Thyroid gland (tissue), 4 donors: ENCODE measurements at regions not wholly inside any gene's neighbourhood (a gene's known extent, or its start where the extent isn't known, plus 50 kb on each side); places are given as distances from the start of the nearest gene placed in this dataset.

Experiments
- DNase-seq, 2 donors: peaks; one replicate each; pipeline ENCODE4 v3.0.0-alpha.2; 2019
- H3K27ac ChIP-seq, 3 donors: fragments of 200-600 bp; sonication (generic); 1 replicate in 2 of 3; 2 replicates in 1 of 3; pipeline ENCODE4 v1.5.1; 2016 to 2019; ENCODE audit warnings: mild to moderate bottlenecking in 1 of 3, moderate library complexity in 1 of 3
- H3K27me3 ChIP-seq: fragments of 200-600 bp; sonication (generic); one replicate; pipeline ENCODE4 v1.5.1; 2019
- H3K36me3 ChIP-seq, 2 donors: fragments of 200-600 bp; sonication (generic); one replicate each; pipeline ENCODE4 v1.5.1; 2016 to 2019
- H3K4me1 ChIP-seq, 2 donors: fragments of 200-600 bp; sonication (generic); one replicate each; pipeline ENCODE4 v1.5.1; 2017 to 2019
- H3K4me3 ChIP-seq, 3 donors: fragments of 200-600 bp; sonication (generic); replicated peaks in 1 of 3; 1 replicate in 2 of 3; 2 replicates in 1 of 3; pipeline ENCODE4 v1.5.1; 2016; ENCODE audit warnings: mild to moderate bottlenecking in 1 of 3
- H3K9me3 ChIP-seq: fragments of 200-600 bp; sonication (generic); one replicate; pipeline ENCODE4 v1.5.1; 2017
- POLR2A ChIP-seq, 2 donors: fragments of 450-650 bp; IDR thresholded peaks; one replicate each; pipeline ENCODE4 v1.6.1; 2017; ENCODE audit warnings: antibody characterized with exemption in 2 of 2, mild to moderate bottlenecking in 2 of 2, moderate library complexity in 1 of 2
- WGBS, 2 donors: methylation state at CpG; one replicate each; pipeline ENCODE4 v1.1.5; 2017; 5-methylcytosine and 5-hydroxymethylcytosine counted together
- intact Hi-C: fragments of 100-400 bp; cut with DNase I; formaldehyde crosslinking; loops from one replicate; pipeline ENCODE4 v1.15.1; 2023
- TF ChIP-seq, protein P1 (sequence below), 6 experiments: fragments of 200-600 bp in 3 of 6; fragments of 450-650 bp in 3 of 6; sonication (generic) in 3 of 6; IDR thresholded peaks; one replicate each; pipeline ENCODE4 v1.5.1; 2016 to 2019; ENCODE audit warnings: antibody characterized with exemption in 6 of 6, mild to moderate bottlenecking in 2 of 6, inconsistent platforms in 1 of 6, moderate library complexity in 1 of 6

- WGBS, 2 donors = 66 to 68% methylated on average over 3 of the region's 3 CpGs
- H3K27ac ChIP-seq = no peak overlapping the region
- H3K27me3 ChIP-seq = no peaks in the 10 kb centered on the region
- no peaks in the 10 kb centered on the region for H3K4me1 ChIP-seq
- H3K9me3 ChIP-seq = no peaks in the 10 kb centered on the region
- intact Hi-C loops = no loop called here
- DNase-seq = no peak
- H3K4me3 ChIP-seq = no peak overlapping the region
- no peaks in the 10 kb centered on the region for H3K36me3 ChIP-seq
- no peak for TF ChIP-seq POLR2A (IDR thresholded peaks at IDR 0.05)
- TF ChIP-seq, protein P1, sequence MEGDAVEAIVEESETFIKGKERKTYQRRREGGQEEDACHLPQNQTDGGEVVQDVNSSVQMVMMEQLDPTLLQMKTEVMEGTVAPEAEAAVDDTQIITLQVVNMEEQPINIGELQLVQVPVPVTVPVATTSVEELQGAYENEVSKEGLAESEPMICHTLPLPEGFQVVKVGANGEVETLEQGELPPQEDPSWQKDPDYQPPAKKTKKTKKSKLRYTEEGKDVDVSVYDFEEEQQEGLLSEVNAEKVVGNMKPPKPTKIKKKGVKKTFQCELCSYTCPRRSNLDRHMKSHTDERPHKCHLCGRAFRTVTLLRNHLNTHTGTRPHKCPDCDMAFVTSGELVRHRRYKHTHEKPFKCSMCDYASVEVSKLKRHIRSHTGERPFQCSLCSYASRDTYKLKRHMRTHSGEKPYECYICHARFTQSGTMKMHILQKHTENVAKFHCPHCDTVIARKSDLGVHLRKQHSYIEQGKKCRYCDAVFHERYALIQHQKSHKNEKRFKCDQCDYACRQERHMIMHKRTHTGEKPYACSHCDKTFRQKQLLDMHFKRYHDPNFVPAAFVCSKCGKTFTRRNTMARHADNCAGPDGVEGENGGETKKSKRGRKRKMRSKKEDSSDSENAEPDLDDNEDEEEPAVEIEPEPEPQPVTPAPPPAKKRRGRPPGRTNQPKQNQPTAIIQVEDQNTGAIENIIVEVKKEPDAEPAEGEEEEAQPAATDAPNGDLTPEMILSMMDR (IDR thresholded peaks at IDR 0.05) = no peak
Measured at GRCh38 chr18:39774957-39775598, 2180.0 kb upstream of the PIK3C3 start.

- Histone ChIP-seq H3K36me3 (no peaks in the 10 kb centered on the region), H3K4me1 (no peaks in the 10 kb centered on the region), H3K27me3 (no peaks in the 10 kb centered on the region), H3K9me3 (no peaks in the 10 kb centered on the region), H3K4me3 (no peak overlapping the region), H3K27ac (no peak overlapping the region)
- intact Hi-C loops = no loop called here
- no peak for DNase-seq
- no peak for TF ChIP-seq POLR2A (IDR thresholded peaks at IDR 0.05)
- TF ChIP-seq, protein P1 (IDR thresholded peaks at IDR 0.05) = no peak
- WGBS, 2 donors = 96 to 98% methylated on average over 2 of the region's 2 CpGs
Measured at GRCh38 chr18:39773646-39774045, 2181.4 kb upstream of the PIK3C3 start.

DNA sequence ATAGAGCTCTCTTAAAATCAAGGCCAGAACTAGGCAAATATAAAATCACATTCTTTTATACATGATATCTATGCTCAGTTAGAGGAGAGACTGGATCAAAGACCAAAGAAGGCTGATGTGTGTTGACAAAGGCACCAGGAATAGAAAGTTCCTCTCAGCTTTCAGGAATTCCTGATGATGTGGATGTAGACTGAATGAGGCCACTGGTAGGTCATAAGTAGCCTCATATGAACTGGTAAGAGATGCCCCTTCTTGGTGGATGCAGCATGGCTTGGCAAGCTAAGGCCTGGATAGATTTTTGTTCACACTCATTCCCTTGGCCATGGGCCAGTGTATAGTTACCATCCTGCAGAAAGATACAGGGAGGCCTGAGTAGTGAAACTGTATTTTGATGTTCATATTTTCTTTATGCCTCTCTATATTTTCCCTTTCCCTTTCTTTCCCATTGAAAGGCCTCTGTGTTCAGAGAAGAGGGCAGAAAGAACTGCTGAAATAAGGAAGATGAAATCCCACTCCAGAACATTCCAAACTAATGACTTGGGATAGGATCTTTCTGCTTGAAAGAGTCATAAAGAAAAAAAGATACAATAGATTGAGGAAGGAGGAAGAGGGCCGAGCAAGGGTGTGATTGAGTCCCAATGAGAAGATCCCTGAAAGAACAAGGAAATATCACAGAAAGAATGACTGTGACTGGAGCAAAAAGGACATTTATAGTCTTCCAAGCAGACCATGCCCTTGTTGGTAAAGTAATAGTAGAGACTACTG lies 2182.7 kb upstream of the PIK3C3 start:
- 96 to 98% methylated on average over 1 of the region's 1 CpG for WGBS, 2 donors
- H3K4me3 ChIP-seq = no peak overlapping the region
- intact Hi-C loops = no loop called here
- H3K27me3 ChIP-seq = no peaks in the 10 kb centered on the region
- no peak for DNase-seq
- H3K27ac ChIP-seq = no peak overlapping the region
- no peaks in the 10 kb centered on the region for H3K36me3 ChIP-seq
- no peaks in the 10 kb centered on the region for H3K4me1 ChIP-seq
- no peak for TF ChIP-seq POLR2A (IDR thresholded peaks at IDR 0.05)
- TF ChIP-seq, protein P1 (IDR thresholded peaks at IDR 0.05) = no peak
- no peaks in the 10 kb centered on the region for H3K9me3 ChIP-seq

- no peak overlapping the region for H3K27ac ChIP-seq
- H3K27me3 ChIP-seq = no peaks in the 10 kb centered on the region
- no peak for TF ChIP-seq POLR2A (IDR thresholded peaks at IDR 0.05)
- TF ChIP-seq, protein P1 (IDR thresholded peaks at IDR 0.05) = no peak
- no peak for DNase-seq
- no peak overlapping the region for H3K4me3 ChIP-seq
- intact Hi-C loops = no loop called here
- no peaks in the 10 kb centered on the region for H3K9me3 ChIP-seq
- H3K36me3 ChIP-seq = no peaks in the 10 kb centered on the region
- 84 to 94% methylated on average over 1 of the region's 1 CpG for WGBS, 2 donors
- H3K4me1 ChIP-seq = no peaks in the 10 kb centered on the region
Measured at GRCh38 chr18:39770399-39770798, 2184.6 kb upstream of the PIK3C3 start.

DNA sequence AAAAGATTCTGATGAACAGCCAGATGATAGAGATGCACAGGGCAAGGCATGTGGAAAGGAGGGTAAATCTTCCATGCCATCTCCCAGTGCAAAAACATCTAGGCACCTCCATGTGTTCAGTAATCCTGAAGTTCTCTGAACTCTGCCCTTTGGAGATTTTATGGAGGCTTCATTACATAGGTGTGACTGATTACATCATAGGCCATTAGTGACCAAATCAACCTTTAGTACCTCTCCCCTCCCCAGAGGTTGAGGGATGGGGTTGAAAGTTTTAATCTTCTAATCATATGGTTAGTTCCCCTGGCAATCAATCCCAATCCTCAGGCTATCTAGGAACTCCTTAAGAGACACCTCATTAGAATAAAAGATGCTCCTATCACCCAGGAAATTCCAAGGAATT lies 2190.2 kb upstream of the PIK3C3 start:
- intact Hi-C loops = no loop called here
- H3K4me1 ChIP-seq = no peaks in the 10 kb centered on the region

More for the DNA sequence above, 2190.2 kb upstream of the PIK3C3 start:
- Histone ChIP-seq H3K9me3 (no peaks in the 10 kb centered on the region), H3K27me3 (no peaks in the 10 kb centered on the region), H3K27ac (no peak overlapping the region), H3K4me3 (no peak overlapping the region), H3K36me3 (no peaks in the 10 kb centered on the region)
- no peak for TF ChIP-seq POLR2A (IDR thresholded peaks at IDR 0.05)
- TF ChIP-seq, protein P1 (IDR thresholded peaks at IDR 0.05) = no peak
- DNase-seq = no peak
